HFF-Myc (cell line): ENCODE measurements at regions not wholly inside any gene's neighbourhood (a gene's known extent, or its start where the extent isn't known, plus 50 kb on each side); places are given as distances from the start of the nearest gene placed in this dataset.

ENCODE experiments used
- DNase-seq: peaks from one replicate; pipeline ENCODE4 v3.0.0-alpha.2; 2011; ENCODE audit warnings: low read depth; ENCODE audit errors: extremely low read depth
- H3K4me3 ChIP-seq: replicated peaks from 2 replicates; pipeline ENCODE4 v1.5.1; 2011; ENCODE audit warnings: low read depth, mild to moderate bottlenecking, control low read depth, low read length
- TF ChIP-seq, protein P1 (sequence below): IDR thresholded peaks from 2 replicates; pipeline ENCODE4 v1.5.1; 2012; ENCODE audit warnings: mild to moderate bottlenecking, low read depth, low read length, control low read depth; ENCODE audit errors: missing control alignments

DNA sequence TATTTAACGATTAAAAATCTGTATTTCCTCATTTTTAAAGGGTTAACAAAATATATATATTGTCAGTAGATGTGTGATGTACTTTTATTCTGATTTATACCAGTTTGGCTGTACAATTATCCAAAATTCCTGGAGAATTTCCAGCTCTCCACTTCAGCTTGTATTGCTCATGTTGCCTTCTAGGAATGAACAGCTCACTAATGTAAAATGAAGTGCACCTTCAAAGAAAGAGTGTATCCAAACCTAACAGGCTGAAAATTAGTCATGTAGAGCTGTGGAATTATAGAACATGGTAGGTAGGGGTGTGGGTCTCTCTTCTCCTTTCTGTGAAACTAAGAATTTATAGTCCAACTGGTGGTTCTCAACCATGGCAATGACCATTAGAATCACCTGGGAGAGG lies 362.0 kb downstream of the ETNK1 start:
- DNase-seq: no peak
- TF ChIP-seq, protein P1, sequence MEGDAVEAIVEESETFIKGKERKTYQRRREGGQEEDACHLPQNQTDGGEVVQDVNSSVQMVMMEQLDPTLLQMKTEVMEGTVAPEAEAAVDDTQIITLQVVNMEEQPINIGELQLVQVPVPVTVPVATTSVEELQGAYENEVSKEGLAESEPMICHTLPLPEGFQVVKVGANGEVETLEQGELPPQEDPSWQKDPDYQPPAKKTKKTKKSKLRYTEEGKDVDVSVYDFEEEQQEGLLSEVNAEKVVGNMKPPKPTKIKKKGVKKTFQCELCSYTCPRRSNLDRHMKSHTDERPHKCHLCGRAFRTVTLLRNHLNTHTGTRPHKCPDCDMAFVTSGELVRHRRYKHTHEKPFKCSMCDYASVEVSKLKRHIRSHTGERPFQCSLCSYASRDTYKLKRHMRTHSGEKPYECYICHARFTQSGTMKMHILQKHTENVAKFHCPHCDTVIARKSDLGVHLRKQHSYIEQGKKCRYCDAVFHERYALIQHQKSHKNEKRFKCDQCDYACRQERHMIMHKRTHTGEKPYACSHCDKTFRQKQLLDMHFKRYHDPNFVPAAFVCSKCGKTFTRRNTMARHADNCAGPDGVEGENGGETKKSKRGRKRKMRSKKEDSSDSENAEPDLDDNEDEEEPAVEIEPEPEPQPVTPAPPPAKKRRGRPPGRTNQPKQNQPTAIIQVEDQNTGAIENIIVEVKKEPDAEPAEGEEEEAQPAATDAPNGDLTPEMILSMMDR: no peak
- no peak overlapping the region for H3K4me3 ChIP-seq

DNA sequence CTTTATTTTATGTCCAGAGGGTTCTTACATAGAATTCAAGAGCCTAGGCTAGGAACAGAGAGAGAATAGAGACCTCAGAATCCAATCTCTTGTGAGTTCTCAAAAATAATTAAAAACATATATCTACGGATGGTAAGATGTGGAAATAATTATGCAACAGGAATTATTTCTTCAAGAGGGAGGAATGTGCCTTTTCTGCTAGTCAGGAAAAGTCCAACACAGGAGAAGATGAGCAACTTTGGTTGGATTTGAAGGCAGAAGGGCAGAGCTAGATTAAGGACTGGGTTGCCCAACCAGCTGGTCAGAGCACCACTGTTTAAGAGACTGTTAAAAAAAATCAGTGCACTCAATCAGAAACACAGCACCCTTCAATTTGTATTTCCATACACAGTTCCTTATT lies 365.5 kb downstream of the ETNK1 start:
- no peak for DNase-seq
- no peak overlapping the region for H3K4me3 ChIP-seq
- TF ChIP-seq, protein P1: no peak

DNA sequence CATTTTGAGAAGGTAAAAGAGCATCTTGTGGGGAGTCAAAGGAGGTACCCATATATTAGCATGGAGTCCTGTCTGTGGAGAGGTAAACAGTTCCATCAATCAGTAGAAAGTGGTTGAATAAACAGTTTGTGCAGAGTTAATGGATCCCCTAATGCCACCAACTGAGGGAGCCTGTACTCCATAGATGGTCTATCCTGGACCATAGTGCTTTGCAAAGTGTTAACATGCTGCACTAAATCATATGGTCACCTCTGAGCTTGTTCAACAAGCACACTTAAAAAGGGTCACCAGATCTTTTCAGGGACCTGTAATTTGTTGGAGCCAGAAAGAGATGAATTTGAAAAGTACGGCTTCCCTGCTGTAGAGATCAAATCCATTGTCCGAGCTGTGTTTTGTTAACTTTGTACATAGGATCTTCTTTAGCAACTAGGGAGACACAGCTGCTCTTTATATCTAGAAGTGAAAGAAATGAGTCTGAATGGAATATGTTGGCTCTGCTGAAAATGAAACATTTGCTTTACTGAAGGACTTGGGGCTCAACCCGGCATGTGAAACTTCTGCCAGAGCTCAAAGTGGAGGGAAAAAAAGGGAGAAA lies 366.4 kb downstream of the ETNK1 start:
- H3K4me3 ChIP-seq: no peak overlapping the region
- TF ChIP-seq, protein P1: no peak
- DNase-seq: no peak

DNA sequence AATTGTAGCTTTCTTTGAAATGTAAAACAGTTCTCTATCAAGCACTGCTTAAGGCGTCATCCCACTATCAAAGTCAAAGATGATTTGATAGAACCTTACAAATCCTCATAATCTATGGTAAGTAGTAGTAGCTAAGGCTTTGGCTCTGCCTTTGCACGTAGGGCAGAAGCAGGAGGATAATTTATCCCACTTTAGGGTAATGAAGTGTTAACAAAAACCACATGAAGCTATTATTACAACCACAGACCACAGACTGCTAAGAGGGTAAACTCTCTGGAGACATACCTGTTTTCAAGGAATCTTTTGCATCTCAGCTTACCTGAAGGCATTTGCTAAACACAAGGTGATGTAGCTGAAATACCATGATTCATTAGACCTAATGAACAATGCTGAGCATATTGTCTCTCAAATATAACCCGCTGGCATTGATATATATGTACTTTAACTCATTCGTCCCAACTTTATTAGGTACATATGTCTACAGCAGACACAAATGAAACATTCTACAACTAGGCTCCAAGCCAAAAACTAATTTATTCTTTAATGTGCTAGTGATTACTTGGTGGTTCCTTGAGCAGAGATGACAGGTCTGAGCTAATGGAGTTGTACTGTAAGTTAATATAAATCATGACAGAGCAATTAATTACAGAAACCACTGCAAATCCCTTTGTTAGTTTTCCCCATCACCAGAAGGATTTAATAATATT lies 368.8 kb downstream of the ETNK1 start:
- DNase-seq: no peak
- TF ChIP-seq, protein P1: no peak
- H3K4me3 ChIP-seq: no peak overlapping the region

DNA sequence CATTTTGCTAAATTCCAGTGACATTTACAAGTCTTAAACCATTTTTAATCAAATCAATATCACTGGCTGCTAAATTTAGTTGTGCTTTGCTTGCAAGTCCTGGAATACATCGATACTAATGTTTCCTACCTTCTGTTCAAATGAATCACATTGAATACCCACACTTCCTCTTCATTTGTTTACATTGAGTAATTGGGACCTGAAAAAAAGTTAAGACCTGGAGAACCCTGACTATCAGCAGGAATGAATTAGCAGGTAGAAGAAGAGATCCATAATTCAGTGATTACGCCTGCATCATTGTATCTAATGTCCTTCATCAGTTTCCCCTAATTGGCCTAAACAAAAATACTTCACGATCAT lies 369.3 kb downstream of the ETNK1 start:
- TF ChIP-seq, protein P1: no peak
- H3K4me3 ChIP-seq: no peak overlapping the region
- DNase-seq: no peak

DNA sequence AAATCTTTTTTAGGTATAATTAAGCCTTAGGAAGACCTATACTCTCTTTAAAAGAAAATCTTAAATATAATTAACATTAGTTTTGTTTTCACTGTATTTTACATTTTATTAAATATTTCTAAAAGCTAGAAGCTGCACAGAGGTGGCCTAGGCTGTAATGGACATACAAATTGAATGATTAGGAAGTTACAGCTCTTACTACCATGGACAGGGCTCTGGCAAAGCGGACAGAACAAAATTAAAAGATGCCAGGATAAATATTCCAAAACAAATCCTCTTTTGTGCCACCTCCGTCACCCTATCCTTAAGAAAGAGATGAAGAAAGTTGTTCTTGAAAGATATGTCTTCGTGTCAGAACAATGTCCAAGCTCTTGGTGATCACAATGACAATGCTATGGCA lies 376.5 kb downstream of the ETNK1 start:
- TF ChIP-seq, protein P1: no peak
- no peak for DNase-seq
- H3K4me3 ChIP-seq: no peak overlapping the region
